IPS-20b (cell line): ENCODE measurements at regions not wholly inside any gene's neighbourhood (a gene's known extent, or its start where the extent isn't known, plus 50 kb on each side); places are given as distances from the start of the nearest gene placed in this dataset.
"Not testable (repeated sequence)": the region's sequence is repeated elsewhere in the genome, so short reads cannot be mapped to it uniquely, and the experiment has no call there.

Experiments
- H3K27ac ChIP-seq: one replicate; pipeline ENCODE4 v1.5.1; 2013; ENCODE audit warnings: low read length
- H3K27me3 ChIP-seq: 2 replicates; pipeline ENCODE4 v1.6.1; 2013; ENCODE audit warnings: mild to moderate bottlenecking, low read length, inconsistent platforms; ENCODE audit not compliant: insufficient read depth
- H3K36me3 ChIP-seq: 2 replicates; pipeline ENCODE4 v1.6.1; 2013; ENCODE audit warnings: low read depth, mild to moderate bottlenecking, inconsistent platforms, low read length, moderate library complexity; ENCODE audit not compliant: insufficient read depth
- H3K4me1 ChIP-seq: 2 replicates; pipeline ENCODE4 v1.6.1; 2013; ENCODE audit warnings: mild to moderate bottlenecking, control low read depth, inconsistent platforms, low read length, moderate library complexity; ENCODE audit not compliant: insufficient read depth
- H3K4me3 ChIP-seq: 2 replicates; pipeline ENCODE4 v1.5.1; 2013; ENCODE audit warnings: mild to moderate bottlenecking, low read length, inconsistent platforms
- H3K9ac ChIP-seq: 2 replicates; pipeline ENCODE4 v1.6.1; 2013; ENCODE audit warnings: low read depth, mild to moderate bottlenecking, inconsistent platforms, low read length, moderate library complexity
- H3K9me3 ChIP-seq: 2 replicates; pipeline ENCODE4 v1.6.1; 2013; ENCODE audit warnings: mild to moderate bottlenecking, low read depth, low read length, inconsistent platforms; ENCODE audit not compliant: insufficient read depth

- H3K9me3 ChIP-seq = no peaks in the 10 kb centered on the region
These were observed 1185.2 kb upstream of the CELF4 start for GRCh38 chr18:38750751-38751150.

DNA sequence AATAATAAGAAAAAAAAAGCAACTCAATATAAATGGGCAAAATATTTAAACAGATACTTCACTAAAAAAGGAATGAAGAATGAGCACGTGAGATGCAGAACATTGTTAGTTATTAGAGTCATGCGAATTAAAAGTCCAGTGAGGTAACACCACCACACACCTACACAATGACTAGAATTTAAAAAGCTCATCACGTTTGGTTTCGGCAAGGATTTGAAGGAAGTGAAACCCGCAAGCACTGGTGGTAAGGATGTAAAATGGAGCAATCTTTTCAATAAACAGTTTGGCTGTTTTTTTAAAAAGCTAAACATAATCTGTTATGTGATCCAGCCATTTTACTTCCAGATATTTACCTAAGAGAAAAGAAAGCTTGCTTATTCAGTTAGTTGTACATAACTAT lies 1181.6 kb upstream of the CELF4 start:
- no peaks in the 10 kb centered on the region for H3K9me3 ChIP-seq
- no peaks in the 10 kb centered on the region for H3K36me3 ChIP-seq
- H3K27me3 ChIP-seq = no peaks in the 10 kb centered on the region
- no peak overlapping the region for H3K9ac ChIP-seq
- H3K4me3 ChIP-seq = no peak overlapping the region
- no peak overlapping the region for H3K27ac ChIP-seq
- no peaks in the 10 kb centered on the region for H3K4me1 ChIP-seq

More at GRCh38 chr18:38750751-38751150, 1185.2 kb upstream of the CELF4 start:
- H3K4me1 ChIP-seq = no peaks in the 10 kb centered on the region
- no peaks in the 10 kb centered on the region for H3K27me3 ChIP-seq
- H3K9ac ChIP-seq = no peak overlapping the region
- no peaks in the 10 kb centered on the region for H3K36me3 ChIP-seq
- H3K27ac ChIP-seq = no peak overlapping the region
- no peak overlapping the region for H3K4me3 ChIP-seq

DNA sequence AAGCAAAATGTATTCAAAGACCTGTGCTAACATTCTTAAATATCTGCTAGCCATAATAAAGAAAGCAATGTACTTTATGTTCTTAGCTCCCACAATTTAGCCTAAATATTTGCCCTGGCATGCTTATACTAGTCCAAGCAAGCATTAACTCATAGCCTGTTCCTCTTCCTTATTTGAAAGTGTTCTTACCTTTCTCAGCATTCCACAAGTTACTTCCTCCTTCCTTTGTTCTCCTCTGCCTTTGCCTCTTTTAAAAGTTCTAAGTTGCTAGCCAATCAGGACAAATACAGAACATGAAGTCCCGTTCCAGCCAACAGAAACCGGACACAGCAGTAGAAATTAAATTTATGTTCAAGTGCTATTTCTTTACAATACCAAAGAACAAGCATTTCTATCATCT lies 1154.6 kb upstream of the CELF4 start:
- H3K27me3 ChIP-seq, H3K4me1 ChIP-seq, H3K36me3 ChIP-seq, H3K4me3 ChIP-seq, H3K9ac ChIP-seq, H3K27ac ChIP-seq, H3K9me3 ChIP-seq: not testable (repeated sequence)

GRCh38 chr18:38718365-38718901 lies 1152.8 kb upstream of the CELF4 start:
- Histone ChIP-seq H3K9me3 (no peaks in the 10 kb centered on the region), H3K4me1 (no peaks in the 10 kb centered on the region), H3K36me3 (no peaks in the 10 kb centered on the region)

DNA sequence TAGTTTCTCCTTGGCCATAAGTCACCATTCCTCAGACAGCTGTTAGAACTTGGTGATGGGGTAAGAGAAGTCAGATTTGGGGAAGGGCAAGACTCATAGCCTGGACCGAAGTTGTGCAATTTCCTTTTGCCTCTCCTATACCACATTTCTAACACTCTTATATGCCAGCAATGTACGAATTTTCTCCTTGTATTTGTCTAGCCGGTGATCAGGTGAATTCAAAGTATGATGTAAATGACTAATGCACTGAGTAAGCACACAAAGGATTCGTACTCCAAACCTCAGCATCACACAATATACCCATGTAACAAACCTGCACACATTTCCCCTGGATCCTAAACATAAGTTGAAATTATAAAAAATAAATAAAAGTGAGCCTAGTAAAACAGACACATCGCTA lies 1143.5 kb upstream of the CELF4 start:
- no peak overlapping the region for H3K9ac ChIP-seq

More at GRCh38 chr18:38718365-38718901, 1152.8 kb upstream of the CELF4 start:
- Histone ChIP-seq H3K9ac (no peak overlapping the region), H3K4me3 (no peak overlapping the region), H3K27ac (no peak overlapping the region), H3K27me3 (no peaks in the 10 kb centered on the region)

DNA sequence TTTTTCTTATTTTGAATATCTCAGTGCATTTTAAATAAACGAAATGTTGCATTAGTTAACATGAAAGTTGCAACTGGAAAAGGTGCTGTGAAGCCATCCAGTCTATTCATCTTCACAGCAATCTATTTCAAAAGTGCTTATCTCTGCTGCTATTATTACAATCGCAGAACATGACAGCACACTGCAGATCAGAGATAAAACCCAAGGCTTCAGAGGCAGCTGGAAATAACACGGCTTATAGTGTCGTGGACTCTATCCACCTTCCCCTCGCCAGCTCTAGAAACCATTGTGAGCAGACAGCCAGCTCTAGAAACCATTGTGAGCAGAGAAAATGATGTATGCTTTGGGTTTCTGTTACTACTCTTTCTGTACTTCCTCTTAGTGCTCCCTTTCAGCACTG lies 1140.8 kb upstream of the CELF4 start:
- Histone ChIP-seq H3K4me3 (no peak overlapping the region), H3K9ac (no peak overlapping the region), H3K27me3 (no peaks in the 10 kb centered on the region), H3K9me3 (no peaks in the 10 kb centered on the region), H3K36me3 (no peaks in the 10 kb centered on the region), H3K4me1 (no peaks in the 10 kb centered on the region), H3K27ac (no peak overlapping the region)

More for the DNA sequence above, 1143.5 kb upstream of the CELF4 start:
- no peaks in the 10 kb centered on the region for H3K9me3 ChIP-seq
- H3K36me3 ChIP-seq = no peaks in the 10 kb centered on the region
- H3K27me3 ChIP-seq = no peaks in the 10 kb centered on the region
- H3K27ac ChIP-seq = no peak overlapping the region
- H3K4me3 ChIP-seq = no peak overlapping the region
- no peaks in the 10 kb centered on the region for H3K4me1 ChIP-seq

- Histone ChIP-seq H3K36me3 (no peaks in the 10 kb centered on the region), H3K27me3 (no peaks in the 10 kb centered on the region), H3K4me1 (peaks cover 14% of the 10 kb centered on the region; the same call in 1 of the 2 replicates), H3K9me3 (no peaks in the 10 kb centered on the region), H3K4me3 (peak overlapping the region; percentile 2; the same call in 1 of the 2 replicates), H3K27ac (no peak overlapping the region), H3K9ac (no peak overlapping the region)
These were observed 1132.5 kb upstream of the CELF4 start for GRCh38 chr18:38698088-38698487.

GRCh38 chr18:38695559-38696280 lies 1130.1 kb upstream of the CELF4 start:
- H3K9me3 ChIP-seq = no peaks in the 10 kb centered on the region
- no peaks in the 10 kb centered on the region for H3K27me3 ChIP-seq
- no peaks in the 10 kb centered on the region for H3K36me3 ChIP-seq
- no peak overlapping the region for H3K4me3 ChIP-seq
- H3K9ac ChIP-seq = no peak overlapping the region
- H3K4me1 ChIP-seq = peaks cover 14% of the 10 kb centered on the region; the same call in 1 of the 2 replicates
- H3K27ac ChIP-seq = no peak overlapping the region

DNA sequence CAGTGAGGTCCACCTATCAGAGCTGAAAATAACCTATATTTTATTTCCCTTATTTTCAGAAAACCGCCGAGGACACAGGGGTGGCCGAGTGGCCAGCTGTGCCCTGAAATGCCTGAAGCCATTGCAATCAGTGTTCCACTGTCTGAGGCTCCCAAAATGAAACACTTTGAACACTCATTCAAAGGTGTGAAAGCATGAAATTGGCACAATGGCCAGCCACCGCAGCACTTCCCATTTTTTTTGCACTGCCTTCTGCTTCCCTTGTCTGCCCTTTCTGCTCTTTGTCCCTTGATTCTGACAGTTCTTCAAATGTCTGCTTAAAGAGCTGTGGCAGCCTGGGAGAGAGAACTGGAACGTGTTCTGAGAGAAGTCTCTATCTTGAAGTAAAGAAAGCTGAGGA lies 1127.5 kb upstream of the CELF4 start:
- no peak overlapping the region for H3K4me3 ChIP-seq
- H3K9ac ChIP-seq = no peak overlapping the region
- no peaks in the 10 kb centered on the region for H3K9me3 ChIP-seq
- H3K27me3 ChIP-seq = no peaks in the 10 kb centered on the region
- no peak overlapping the region for H3K27ac ChIP-seq
- H3K4me1 ChIP-seq = peaks cover 7% of the 10 kb centered on the region; the same call in 1 of the 2 replicates
- H3K36me3 ChIP-seq = no peaks in the 10 kb centered on the region

- Histone ChIP-seq H3K27ac (no peak overlapping the region), H3K4me3 (no peak overlapping the region), H3K9ac (no peak overlapping the region), H3K36me3 (no peaks in the 10 kb centered on the region), H3K27me3 (no peaks in the 10 kb centered on the region), H3K9me3 (no peaks in the 10 kb centered on the region), H3K4me1 (no peaks in the 10 kb centered on the region)
These were observed 1125.0 kb upstream of the CELF4 start for GRCh38 chr18:38690626-38691025.

DNA sequence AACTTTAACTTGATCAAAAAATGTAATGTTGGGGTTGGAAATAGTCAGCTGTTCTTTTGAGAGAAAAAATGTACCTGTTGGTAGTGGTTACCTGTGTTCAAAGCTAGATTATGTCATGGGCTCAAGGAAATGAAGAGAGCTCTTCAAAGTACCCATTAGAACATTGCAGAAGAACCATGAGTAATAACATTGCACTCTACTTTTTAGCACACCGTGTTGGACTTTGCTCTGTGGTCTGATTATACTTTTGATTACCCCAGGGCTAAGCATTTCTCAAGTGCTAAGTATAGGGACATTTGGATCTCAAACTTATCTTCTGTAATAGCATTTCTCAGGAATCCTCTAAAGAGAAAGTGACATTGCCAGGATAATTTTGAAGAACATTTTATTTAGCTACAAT lies 1122.8 kb upstream of the CELF4 start:
- H3K4me1 ChIP-seq = no peaks in the 10 kb centered on the region
- H3K9me3 ChIP-seq = no peaks in the 10 kb centered on the region
- H3K36me3 ChIP-seq = no peaks in the 10 kb centered on the region
- no peaks in the 10 kb centered on the region for H3K27me3 ChIP-seq
- H3K4me3 ChIP-seq = no peak overlapping the region
- no peak overlapping the region for H3K27ac ChIP-seq
- no peak overlapping the region for H3K9ac ChIP-seq

GRCh38 chr18:38670486-38670885 lies 1104.9 kb upstream of the CELF4 start:
- no peaks in the 10 kb centered on the region for H3K36me3 ChIP-seq
- H3K4me3 ChIP-seq = no peak overlapping the region
- H3K4me1 ChIP-seq = no peaks in the 10 kb centered on the region; the same call in 1 of the 2 replicates
- H3K27me3 ChIP-seq = no peaks in the 10 kb centered on the region
- no peak overlapping the region for H3K9ac ChIP-seq
- H3K27ac ChIP-seq = no peak overlapping the region
- no peaks in the 10 kb centered on the region for H3K9me3 ChIP-seq
